ENCODE measurements at regions not wholly inside any gene's neighbourhood (a gene's known extent, or its start where the extent isn't known, plus 50 kb on each side); places are given as distances from the start of the nearest gene placed in this dataset.
"Not testable (repeated sequence)": the region's sequence is repeated elsewhere in the genome, so short reads cannot be mapped to it uniquely, and the experiment has no call there.

GRCh38 chr16:27646806-27647205 lies 96.9 kb downstream of the KATNIP start:
- TF ChIP-seq, protein P1, sequence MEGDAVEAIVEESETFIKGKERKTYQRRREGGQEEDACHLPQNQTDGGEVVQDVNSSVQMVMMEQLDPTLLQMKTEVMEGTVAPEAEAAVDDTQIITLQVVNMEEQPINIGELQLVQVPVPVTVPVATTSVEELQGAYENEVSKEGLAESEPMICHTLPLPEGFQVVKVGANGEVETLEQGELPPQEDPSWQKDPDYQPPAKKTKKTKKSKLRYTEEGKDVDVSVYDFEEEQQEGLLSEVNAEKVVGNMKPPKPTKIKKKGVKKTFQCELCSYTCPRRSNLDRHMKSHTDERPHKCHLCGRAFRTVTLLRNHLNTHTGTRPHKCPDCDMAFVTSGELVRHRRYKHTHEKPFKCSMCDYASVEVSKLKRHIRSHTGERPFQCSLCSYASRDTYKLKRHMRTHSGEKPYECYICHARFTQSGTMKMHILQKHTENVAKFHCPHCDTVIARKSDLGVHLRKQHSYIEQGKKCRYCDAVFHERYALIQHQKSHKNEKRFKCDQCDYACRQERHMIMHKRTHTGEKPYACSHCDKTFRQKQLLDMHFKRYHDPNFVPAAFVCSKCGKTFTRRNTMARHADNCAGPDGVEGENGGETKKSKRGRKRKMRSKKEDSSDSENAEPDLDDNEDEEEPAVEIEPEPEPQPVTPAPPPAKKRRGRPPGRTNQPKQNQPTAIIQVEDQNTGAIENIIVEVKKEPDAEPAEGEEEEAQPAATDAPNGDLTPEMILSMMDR (conservative IDR thresholded peaks at IDR 0.05; ENCODE audit: low read depth, low read length) = no peak
- H3K4me3 ChIP-seq (ENCODE audit: low read length) = no peak overlapping the region
- DNase-seq (ENCODE audit: low read depth) = no peak

- TF ChIP-seq, protein P1 (conservative IDR thresholded peaks at IDR 0.05; ENCODE audit: low read depth, low read length) = no peak
- no peak for DNase-seq (ENCODE audit: low read depth)
- H3K4me3 ChIP-seq (ENCODE audit: low read length) = no peak overlapping the region
Measured at GRCh38 chr16:27649021-27649420, 99.1 kb downstream of the KATNIP start.

DNA sequence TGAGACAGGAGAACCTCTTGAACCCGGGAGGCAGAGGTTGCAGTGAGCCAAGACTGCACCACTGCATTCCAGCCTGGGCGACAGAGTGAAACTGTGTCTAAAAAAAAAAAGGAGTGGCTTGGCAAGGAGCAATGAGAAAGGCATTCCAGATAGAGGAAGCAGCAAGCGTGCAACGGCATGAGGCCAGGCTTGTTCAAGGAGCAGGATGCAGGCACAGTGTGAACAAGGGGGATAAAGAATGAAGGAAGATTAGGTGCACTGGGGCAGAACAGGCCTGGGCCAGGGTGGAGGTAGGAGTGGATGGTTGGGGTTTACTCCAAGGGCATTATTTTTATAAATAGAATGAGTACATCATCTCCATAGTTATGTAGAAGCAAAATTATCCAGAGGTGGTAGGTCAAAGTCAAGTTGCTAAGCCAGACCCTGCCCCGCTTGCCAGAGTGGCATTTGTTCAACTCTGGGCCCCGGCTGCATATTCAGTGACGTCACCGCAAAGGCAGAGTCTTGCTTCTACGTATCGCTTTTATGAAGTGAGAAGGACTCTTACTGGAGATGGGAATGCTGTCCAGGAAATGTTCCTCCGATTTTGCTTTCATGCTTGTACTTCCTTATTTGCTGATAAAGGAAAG lies 100.2 kb downstream of the KATNIP start:
- no peak overlapping the region for H3K4me3 ChIP-seq (ENCODE audit: low read length)
- TF ChIP-seq, protein P1 (conservative IDR thresholded peaks at IDR 0.05; ENCODE audit: low read depth, low read length) = no peak
- DNase-seq (ENCODE audit: low read depth) = no peak

GRCh38 chr16:27651301-27651700 lies 101.4 kb downstream of the KATNIP start:
- TF ChIP-seq, protein P1 (conservative IDR thresholded peaks at IDR 0.05; ENCODE audit: low read depth, low read length) = no peak
- H3K4me3 ChIP-seq (ENCODE audit: low read length) = no peak overlapping the region
- DNase-seq (ENCODE audit: low read depth) = no peak

- TF ChIP-seq, protein P1 (conservative IDR thresholded peaks at IDR 0.05; ENCODE audit: low read depth, low read length) = no peak
- no peak overlapping the region for H3K4me3 ChIP-seq (ENCODE audit: low read length)
- no peak for DNase-seq (ENCODE audit: low read depth)
Measured at GRCh38 chr16:27657811-27658210, 107.9 kb downstream of the KATNIP start.

GRCh38 chr16:27660507-27660906 lies 110.6 kb downstream of the KATNIP start:
- TF ChIP-seq, protein P1 (conservative IDR thresholded peaks at IDR 0.05; ENCODE audit: low read depth, low read length) = no peak
- DNase-seq (ENCODE audit: low read depth) = no peak
- no peak overlapping the region for H3K4me3 ChIP-seq (ENCODE audit: low read length)

DNA sequence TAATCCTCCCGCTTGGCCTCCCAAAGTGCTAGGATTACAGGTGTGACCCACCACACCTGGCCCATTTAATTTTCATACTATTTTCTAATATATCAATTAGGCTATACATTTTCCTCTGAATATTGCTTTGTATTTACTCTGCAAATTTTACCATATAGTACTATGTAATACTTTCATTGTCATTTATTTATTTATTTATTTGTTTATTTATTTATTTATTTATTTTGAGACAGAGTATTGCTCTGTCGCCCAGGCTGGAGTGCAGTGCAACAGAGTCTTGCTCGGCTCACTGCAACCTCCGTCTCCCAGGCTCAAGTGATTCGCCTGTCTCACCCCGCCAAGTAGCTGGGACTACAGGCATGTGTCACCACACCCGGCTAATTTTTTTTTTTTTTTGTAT lies 113.3 kb downstream of the KATNIP start:
- H3K4me3 ChIP-seq (ENCODE audit: low read length); DNase-seq (ENCODE audit: low read depth): not testable (repeated sequence)

Measured in retinal pigment epithelial cell (primary cell).